Breast epithelium (tissue), 4 donors: ENCODE measurements at regions not wholly inside any gene's neighbourhood (a gene's known extent, or its start where the extent isn't known, plus 50 kb on each side); places are given as distances from the start of the nearest gene placed in this dataset.
"Not testable (repeated sequence)": the region's sequence is repeated elsewhere in the genome, so short reads cannot be mapped to it uniquely, and the experiment has no call there.

ENCODE experiments used
- DNase-seq, 2 donors: peaks; one replicate each; pipeline ENCODE4 v3.0.0-alpha.2; 2019; ENCODE audit warnings: low spot score in 2 of 2
- H3K27ac ChIP-seq, 2 donors: fragments of 200-600 bp; sonication (generic) in 1 of 2; one replicate each; pipeline ENCODE4 v1.5.1; 2016 to 2019; ENCODE audit warnings: mild to moderate bottlenecking in 1 of 2
- H3K27me3 ChIP-seq, 2 donors: fragments of 200-600 bp; sonication (generic) in 1 of 2; one replicate each; pipeline versions ENCODE4 v1.5.1 to v1.6.0; 2017 to 2019; ENCODE audit warnings: control low read depth in 1 of 2, mild to moderate bottlenecking in 1 of 2
- H3K36me3 ChIP-seq: fragments of 200-600 bp; one replicate; pipeline ENCODE4 v1.5.1; 2019
- H3K4me1 ChIP-seq, 2 donors: fragments of 200-600 bp; sonication (generic); one replicate each; pipeline ENCODE4 v1.5.1; 2016 to 2019; ENCODE audit warnings: control low read depth in 1 of 2
- H3K4me3 ChIP-seq, 3 donors: fragments of 200-600 bp; sonication (generic); 1 replicate in 2 of 3; 2 replicates in 1 of 3; pipeline ENCODE4 v1.5.1; 2016 to 2019; ENCODE audit warnings: mild to moderate bottlenecking in 3 of 3, moderate library complexity in 2 of 3
- H3K9me3 ChIP-seq, 2 donors: fragments of 200-600 bp; sonication (generic) in 1 of 2; one replicate each; pipeline ENCODE4 v1.5.1; 2016 to 2019; ENCODE audit warnings: control low read depth in 1 of 2
- intact Hi-C: fragments of 100-400 bp; cut with DNase I; formaldehyde crosslinking; loops from one replicate; pipeline ENCODE4 v1.15.1; 2023; ENCODE audit warnings: low total_unique reads

DNA sequence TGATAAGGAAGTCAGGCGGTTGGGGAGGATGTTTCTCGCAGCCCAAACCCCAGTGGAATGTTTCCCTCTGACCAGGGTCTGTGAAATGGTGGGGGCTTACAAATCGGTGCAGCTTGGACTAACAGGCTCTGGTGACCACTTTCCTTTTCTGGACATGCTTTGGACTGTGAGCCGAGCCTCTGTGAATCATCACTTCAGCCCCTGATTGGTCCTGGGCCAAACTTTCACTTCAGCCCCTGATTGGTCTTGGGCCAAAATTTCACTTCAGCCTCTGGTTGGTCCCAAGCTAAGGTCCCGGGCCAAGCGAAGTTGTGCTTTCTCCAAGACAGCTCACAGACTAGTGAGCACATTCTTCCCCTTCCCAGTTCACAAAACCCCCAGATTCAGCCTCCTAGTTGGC lies 223.7 kb upstream of the ANKRD20A1 start:
- H3K9me3 ChIP-seq, H3K36me3 ChIP-seq, H3K4me1 ChIP-seq, H3K4me3 ChIP-seq, intact Hi-C loops, H3K27ac ChIP-seq, DNase-seq, H3K27me3 ChIP-seq: not testable (repeated sequence)

DNA sequence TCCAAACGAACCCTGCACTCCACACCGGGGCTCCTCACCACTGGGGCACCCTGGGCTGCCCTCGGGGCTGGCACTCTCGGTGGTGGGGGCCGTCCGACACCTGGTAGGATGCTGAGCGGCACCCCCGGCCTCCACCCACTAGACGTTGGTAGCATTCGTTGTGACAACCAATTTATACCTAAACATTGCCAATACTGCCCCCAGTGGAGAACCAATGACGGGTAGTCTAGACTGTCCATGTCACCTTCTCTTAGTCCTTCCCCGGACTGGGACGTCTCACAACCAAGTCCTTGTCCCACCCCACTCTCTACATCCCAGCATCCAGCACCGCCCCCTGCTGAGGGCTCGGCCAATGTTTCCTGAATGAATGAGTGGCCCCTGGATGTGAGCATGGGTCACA lies 246.8 kb upstream of the ANKRD20A1 start:
- H3K27me3 ChIP-seq, H3K9me3 ChIP-seq, H3K4me1 ChIP-seq, H3K27ac ChIP-seq, H3K36me3 ChIP-seq, intact Hi-C loops, H3K4me3 ChIP-seq, DNase-seq: not testable (repeated sequence)

DNA sequence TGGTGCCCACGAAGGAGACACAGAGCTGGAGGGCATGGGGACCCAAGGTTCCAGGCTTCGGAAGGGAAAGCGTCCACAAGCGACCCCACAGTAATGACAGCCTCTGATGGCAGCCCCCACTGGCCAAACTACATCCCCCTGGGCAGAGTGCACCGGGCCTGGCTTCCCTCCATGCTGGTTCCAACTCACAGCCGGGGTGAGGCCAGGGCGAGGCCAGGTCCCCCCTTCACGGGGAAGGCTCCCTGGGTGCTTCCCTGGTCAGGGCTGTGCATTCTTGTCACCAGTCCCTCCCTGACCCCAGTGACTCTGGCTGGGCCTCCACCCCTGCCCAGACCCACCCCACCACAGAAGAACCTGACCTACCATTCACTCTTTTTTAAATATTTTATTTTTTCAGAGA lies 248.9 kb upstream of the ANKRD20A1 start:
- H3K4me1 ChIP-seq, DNase-seq, H3K4me3 ChIP-seq, H3K27me3 ChIP-seq, H3K27ac ChIP-seq, intact Hi-C loops, H3K9me3 ChIP-seq, H3K36me3 ChIP-seq: not testable (repeated sequence)

DNA sequence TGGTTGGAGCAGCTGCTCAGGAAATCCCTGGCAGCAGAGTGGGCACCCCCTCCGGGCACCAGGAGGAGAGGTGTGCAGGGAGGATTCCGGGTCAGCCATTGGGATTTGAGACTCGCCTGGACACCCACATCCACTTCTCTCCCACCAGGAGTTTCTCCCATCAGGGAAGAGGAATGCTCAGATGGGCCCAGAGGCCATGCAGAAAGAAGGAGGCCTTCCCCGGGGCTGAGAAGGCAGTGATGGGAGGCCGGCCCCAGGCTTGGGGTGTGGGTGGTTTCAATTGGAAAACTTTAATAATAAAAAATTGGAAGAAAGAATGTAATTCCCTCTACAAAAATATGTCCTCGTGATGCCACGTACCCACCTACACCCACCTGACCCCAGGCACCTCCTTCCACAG lies 249.3 kb upstream of the ANKRD20A1 start:
- H3K27me3 ChIP-seq, DNase-seq, intact Hi-C loops, H3K4me3 ChIP-seq, H3K36me3 ChIP-seq, H3K4me1 ChIP-seq, H3K9me3 ChIP-seq, H3K27ac ChIP-seq: not testable (repeated sequence)

DNA sequence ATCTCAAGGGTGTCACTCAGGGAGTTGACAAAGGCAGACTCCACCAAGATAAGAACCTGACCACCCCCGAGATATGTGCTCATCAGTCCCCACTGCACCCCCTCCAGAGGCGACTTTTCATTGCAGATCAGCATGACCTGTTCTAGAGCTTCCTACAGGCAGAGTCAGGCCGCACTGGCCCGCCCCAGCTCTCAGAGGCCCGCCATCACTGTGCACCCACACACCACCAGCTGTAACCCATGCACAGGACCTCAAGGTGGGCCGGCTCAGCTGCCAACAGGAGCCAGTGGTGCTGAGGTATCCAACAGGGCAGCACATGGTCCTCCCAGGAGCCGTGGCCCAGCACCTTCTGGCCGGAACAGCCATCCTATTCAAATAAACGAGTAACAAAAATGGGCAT lies 253.6 kb upstream of the ANKRD20A1 start:
- H3K4me1 ChIP-seq, result not testable (repeated sequence)

DNA sequence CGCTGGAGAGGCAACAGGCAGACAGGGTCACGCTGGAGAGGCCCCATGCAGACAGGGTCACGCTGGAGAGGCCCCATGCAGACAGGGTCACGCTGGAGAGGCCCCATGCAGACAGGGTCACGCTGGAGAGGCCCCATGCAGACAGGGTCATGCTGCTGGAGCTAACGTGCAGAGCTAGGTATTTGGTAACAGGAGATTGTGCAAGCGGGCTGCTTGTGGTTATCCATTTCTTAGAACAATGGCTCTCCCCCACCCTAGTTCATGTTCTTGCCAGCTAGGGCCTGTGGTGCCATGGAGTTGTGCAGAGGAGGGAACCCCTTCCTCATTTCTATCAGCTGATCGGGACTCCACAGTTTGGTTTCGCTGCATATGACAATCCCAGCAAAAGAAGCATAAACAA lies 255.1 kb upstream of the ANKRD20A1 start:
- intact Hi-C loops, H3K9me3 ChIP-seq, H3K27ac ChIP-seq, H3K4me3 ChIP-seq, H3K4me1 ChIP-seq, DNase-seq, H3K27me3 ChIP-seq, H3K36me3 ChIP-seq: not testable (repeated sequence)

More for the DNA sequence above, 253.6 kb upstream of the ANKRD20A1 start:
- DNase-seq, intact Hi-C loops, H3K9me3 ChIP-seq, H3K36me3 ChIP-seq, H3K27ac ChIP-seq, H3K4me3 ChIP-seq, H3K27me3 ChIP-seq: not testable (repeated sequence)

DNA sequence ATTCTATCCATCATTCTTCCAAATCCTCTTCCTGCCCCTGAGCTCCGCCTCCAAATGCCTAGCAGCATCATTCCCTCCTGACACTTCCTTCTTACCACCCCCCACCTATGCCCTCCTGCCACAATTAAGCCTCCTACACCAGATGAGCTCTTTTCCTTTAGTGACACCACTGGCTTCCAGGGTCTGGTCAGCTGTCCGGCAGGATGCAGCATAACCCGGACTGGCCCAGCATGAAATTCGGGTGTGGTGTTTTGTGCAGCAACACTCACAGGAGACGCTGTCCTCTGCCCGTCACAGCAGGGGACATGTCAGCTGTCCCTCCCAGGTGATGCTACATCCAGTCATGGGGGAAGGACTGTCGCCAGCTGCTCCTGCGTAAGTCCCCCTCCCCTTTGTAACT lies 266.3 kb upstream of the ANKRD20A1 start:
- H3K9me3 ChIP-seq, H3K4me1 ChIP-seq, DNase-seq, intact Hi-C loops, H3K27me3 ChIP-seq, H3K4me3 ChIP-seq, H3K27ac ChIP-seq, H3K36me3 ChIP-seq: not testable (repeated sequence)

DNA sequence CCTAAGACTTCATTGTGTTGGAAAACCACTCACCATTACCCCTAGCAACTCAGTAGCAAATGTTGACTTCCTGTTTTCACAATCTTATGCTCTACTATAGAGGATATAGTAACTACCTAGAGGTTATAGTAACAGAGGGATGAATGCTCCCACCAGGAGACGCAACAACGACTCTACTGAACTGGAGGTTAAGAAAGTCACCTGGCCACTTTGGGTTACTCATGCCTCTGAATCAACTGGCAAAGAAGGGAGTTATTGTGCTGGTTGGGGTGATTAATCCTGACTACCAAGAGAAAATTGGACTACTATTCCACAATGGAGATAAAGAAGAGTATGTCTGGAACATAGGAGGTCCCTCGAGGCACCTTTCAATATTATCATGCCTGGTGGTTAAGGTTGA lies 302.9 kb upstream of the ANKRD20A1 start:
- DNase-seq, H3K4me3 ChIP-seq, H3K9me3 ChIP-seq, H3K27ac ChIP-seq, intact Hi-C loops, H3K36me3 ChIP-seq, H3K4me1 ChIP-seq, H3K27me3 ChIP-seq: not testable (repeated sequence)

DNA sequence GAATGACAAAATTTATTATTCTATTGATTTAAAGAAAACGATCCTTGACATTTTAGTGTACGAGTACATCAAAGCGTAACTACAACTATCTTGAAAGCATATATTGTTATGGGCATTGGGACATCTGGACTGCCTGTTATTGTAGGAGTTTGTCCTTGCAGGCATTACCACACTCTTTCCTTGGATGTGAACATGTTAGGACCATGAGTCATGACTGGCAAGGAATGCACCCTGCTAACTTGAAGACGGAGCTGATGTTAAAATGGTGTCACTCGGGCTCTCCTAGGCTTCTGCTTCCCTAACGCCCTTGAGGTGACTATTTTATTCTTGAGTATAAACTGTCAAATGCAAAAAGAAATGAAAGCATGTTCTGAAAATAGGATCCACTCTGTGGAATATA lies 308.7 kb upstream of the ANKRD20A1 start:
- H3K36me3 ChIP-seq, DNase-seq, H3K4me1 ChIP-seq, H3K9me3 ChIP-seq, H3K4me3 ChIP-seq, intact Hi-C loops, H3K27ac ChIP-seq, H3K27me3 ChIP-seq: not testable (repeated sequence)

DNA sequence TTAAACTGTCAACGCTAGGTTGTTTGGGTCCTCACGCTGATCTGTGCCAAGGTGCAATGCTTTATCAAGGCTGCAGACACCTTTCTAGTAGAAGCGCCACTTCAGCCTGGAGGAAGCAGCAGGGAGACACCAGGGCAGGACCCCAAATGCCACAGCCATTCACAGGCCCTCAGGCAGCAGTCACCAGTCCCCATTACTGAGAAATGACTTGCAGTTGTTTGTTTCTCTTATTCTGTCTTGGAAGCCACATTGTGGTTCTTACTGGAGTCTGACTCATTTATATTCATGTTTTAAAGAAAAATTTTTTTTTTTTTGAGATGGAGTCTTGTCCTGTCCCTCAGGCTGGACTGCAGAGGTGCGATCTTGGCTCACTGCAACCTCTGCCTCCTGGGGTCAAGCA lies 328.9 kb upstream of the ANKRD20A1 start:
- H3K27ac ChIP-seq, DNase-seq, H3K36me3 ChIP-seq, H3K9me3 ChIP-seq, intact Hi-C loops, H3K4me3 ChIP-seq, H3K27me3 ChIP-seq, H3K4me1 ChIP-seq: not testable (repeated sequence)

DNA sequence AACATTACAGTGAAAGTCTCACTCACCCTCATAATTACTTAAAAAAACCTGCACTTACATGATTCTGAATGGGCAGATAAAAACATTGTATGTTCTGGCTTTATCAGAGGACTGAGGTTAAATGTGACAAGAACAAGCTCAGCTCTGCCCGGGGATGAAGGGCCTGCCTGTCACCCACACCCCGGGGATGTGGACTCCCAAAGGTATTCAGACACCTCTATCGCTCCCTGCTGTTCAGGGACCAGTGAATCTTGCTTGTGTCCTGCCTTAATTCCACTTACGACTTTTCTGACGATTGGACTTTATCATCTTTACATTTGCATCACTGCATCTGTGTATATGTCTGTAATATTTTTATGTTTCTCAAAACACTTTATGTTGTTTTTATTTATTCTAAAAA lies 341.8 kb upstream of the ANKRD20A1 start:
- DNase-seq, H3K27me3 ChIP-seq, H3K9me3 ChIP-seq, H3K36me3 ChIP-seq, H3K27ac ChIP-seq, H3K4me3 ChIP-seq, H3K4me1 ChIP-seq, intact Hi-C loops: not testable (repeated sequence)

DNA sequence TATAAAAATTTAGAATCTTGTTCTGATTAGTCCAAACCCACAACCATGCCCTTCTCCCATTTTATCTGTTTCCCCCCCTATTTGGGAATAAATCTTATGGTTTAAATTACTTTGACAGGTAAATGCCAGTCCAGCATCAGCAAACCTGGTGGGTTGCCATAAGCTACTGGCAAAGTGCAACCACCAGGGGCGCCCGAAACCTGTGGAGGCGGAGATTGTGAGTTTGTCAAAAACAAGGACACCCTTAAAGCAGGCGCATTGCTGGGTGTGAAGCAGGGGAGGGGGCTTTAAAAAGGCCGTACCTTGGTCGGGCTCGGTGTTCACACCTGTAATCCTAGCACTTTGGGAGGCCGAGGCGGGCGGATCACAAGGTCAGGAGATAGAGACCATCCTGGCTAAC lies 344.1 kb upstream of the ANKRD20A1 start:
- H3K4me3 ChIP-seq, H3K9me3 ChIP-seq, H3K36me3 ChIP-seq, H3K4me1 ChIP-seq, DNase-seq, H3K27me3 ChIP-seq, intact Hi-C loops, H3K27ac ChIP-seq: not testable (repeated sequence)

DNA sequence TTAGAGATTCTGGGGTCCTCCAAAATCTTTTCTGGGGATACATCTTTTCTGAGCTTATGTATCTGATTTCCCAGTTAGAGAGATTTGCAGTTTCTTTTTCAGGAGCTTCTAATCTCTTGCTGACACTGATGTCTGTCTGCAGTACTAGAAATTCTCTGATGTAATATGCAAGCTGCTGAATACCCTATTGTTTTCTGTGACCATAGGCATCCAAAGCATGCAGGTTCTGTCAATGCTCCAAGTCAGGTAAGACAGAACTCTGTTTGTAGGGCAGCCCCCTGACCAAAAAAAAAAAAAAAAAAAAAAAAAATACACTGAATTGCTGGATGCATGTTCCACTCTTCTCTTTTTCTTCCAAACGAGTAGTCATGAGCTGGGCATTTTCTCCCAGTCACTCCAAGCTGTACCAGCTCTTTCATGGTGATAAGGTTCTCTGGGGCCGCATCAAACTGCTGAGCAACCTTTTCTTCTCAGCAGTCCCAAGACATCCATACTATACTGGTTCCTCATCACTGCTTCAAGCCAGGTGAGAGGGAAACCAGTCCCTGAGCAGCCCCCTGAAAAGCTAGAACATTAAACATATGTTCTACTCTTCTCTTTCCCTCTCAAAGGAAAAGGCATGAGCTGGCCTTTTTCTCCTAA lies 354.9 kb upstream of the ANKRD20A1 start:
- H3K4me1 ChIP-seq, H3K36me3 ChIP-seq, DNase-seq, H3K27me3 ChIP-seq, H3K27ac ChIP-seq, H3K9me3 ChIP-seq, H3K4me3 ChIP-seq, intact Hi-C loops: not testable (repeated sequence)

DNA sequence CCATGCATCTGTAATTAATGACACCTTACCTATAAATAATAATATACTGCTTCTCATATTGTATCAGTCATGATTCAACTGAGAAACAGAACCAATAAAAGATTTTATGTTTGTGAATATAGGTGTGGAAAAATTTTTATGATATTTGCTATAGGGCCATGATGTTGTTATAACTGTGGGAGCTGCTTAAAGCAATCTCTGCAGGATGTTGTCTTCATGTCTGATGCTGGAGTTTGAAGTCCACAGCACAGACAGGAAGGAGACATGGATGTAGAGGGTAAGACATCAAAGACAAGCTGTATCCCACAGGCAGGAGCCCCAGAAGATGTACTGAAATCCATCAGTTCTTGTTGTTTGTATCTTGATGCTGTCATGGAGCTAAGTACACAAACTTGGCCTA lies 366.7 kb upstream of the ANKRD20A1 start:
- H3K4me3 ChIP-seq, H3K4me1 ChIP-seq, H3K36me3 ChIP-seq, H3K27me3 ChIP-seq, H3K9me3 ChIP-seq, H3K27ac ChIP-seq, DNase-seq, intact Hi-C loops: not testable (repeated sequence)
